ENCODE measurements at regions not wholly inside any gene's neighbourhood (a gene's known extent, or its start where the extent isn't known, plus 50 kb on each side); places are given as distances from the start of the nearest gene placed in this dataset.
"Not testable (repeated sequence)": the region's sequence is repeated elsewhere in the genome, so short reads cannot be mapped to it uniquely, and the experiment has no call there.

GRCh38 chr15:96468036-96468435 is 137.5 kb downstream of the NR2F2 start:
- Histone ChIP-seq H3K4me1 (ENCODE audit: control insufficient read depth, insufficient read depth, low read length) (no peaks in the 10 kb centered on the region), H3K4me3 (ENCODE audit: low read length) (no peak overlapping the region), H3K36me3 (ENCODE audit: control insufficient read depth, insufficient read depth, low read length) (no peaks in the 10 kb centered on the region), H3K27me3 (ENCODE audit: control insufficient read depth, insufficient read depth, low read length) (peaks cover 34% of the 10 kb centered on the region), H3K9me3 (ENCODE audit: control insufficient read depth, low read depth, low read length) (no peaks in the 10 kb centered on the region), H3K27ac (ENCODE audit: low read length) (no peak overlapping the region)
- 100% methylated on average over 1 of the region's 3 CpGs for WGBS (ENCODE audit: insufficient coverage, low lambda C conversion rate)
- DNase-seq, result no peak

- DNase-seq, result no peak
- H3K27ac ChIP-seq (ENCODE audit: low read length), result no peak overlapping the region
Measured at GRCh38 chr15:96470681-96471310, 140.3 kb downstream of the NR2F2 start.

GRCh38 chr15:96472681-96473080 is 142.2 kb downstream of the NR2F2 start:
- no peak for DNase-seq
- H3K4me1 ChIP-seq (ENCODE audit: control insufficient read depth, insufficient read depth, low read length), result peaks cover 2% of the 10 kb centered on the region
- no peaks in the 10 kb centered on the region for H3K9me3 ChIP-seq (ENCODE audit: control insufficient read depth, low read depth, low read length)
- H3K27ac ChIP-seq (ENCODE audit: low read length), result no peak overlapping the region
- WGBS (ENCODE audit: insufficient coverage, low lambda C conversion rate), result no CpG with 5 or more reads among the region's 3 CpGs
- H3K4me3 ChIP-seq (ENCODE audit: low read length), result no peak overlapping the region
- peaks cover 32% of the 10 kb centered on the region for H3K27me3 ChIP-seq (ENCODE audit: control insufficient read depth, insufficient read depth, low read length)
- H3K36me3 ChIP-seq (ENCODE audit: control insufficient read depth, insufficient read depth, low read length), result no peaks in the 10 kb centered on the region

More at GRCh38 chr15:96470681-96471310, 140.3 kb downstream of the NR2F2 start:
- Histone ChIP-seq H3K27me3 (ENCODE audit: control insufficient read depth, insufficient read depth, low read length) (peaks cover 36% of the 10 kb centered on the region), H3K4me3 (ENCODE audit: low read length) (no peak overlapping the region), H3K4me1 (ENCODE audit: control insufficient read depth, insufficient read depth, low read length) (peaks cover 2% of the 10 kb centered on the region), H3K9me3 (ENCODE audit: control insufficient read depth, low read depth, low read length) (no peaks in the 10 kb centered on the region), H3K36me3 (ENCODE audit: control insufficient read depth, insufficient read depth, low read length) (no peaks in the 10 kb centered on the region)
- WGBS (ENCODE audit: insufficient coverage, low lambda C conversion rate), result 100% methylated on average over 2 of the region's 19 CpGs

GRCh38 chr15:96473556-96473955 is 143.1 kb downstream of the NR2F2 start:
- H3K27me3 ChIP-seq (ENCODE audit: control insufficient read depth, insufficient read depth, low read length), result peaks cover 27% of the 10 kb centered on the region
- WGBS (ENCODE audit: insufficient coverage, low lambda C conversion rate), result 88% methylated on average over 1 of the region's 5 CpGs
- no peak overlapping the region for H3K27ac ChIP-seq (ENCODE audit: low read length)
- no peaks in the 10 kb centered on the region for H3K9me3 ChIP-seq (ENCODE audit: control insufficient read depth, low read depth, low read length)
- H3K4me1 ChIP-seq (ENCODE audit: control insufficient read depth, insufficient read depth, low read length), result peaks cover 2% of the 10 kb centered on the region
- no peaks in the 10 kb centered on the region for H3K36me3 ChIP-seq (ENCODE audit: control insufficient read depth, insufficient read depth, low read length)
- no peak overlapping the region for H3K4me3 ChIP-seq (ENCODE audit: low read length)
- no peak for DNase-seq

GRCh38 chr15:96474231-96474664 is 143.7 kb downstream of the NR2F2 start:
- H3K9me3 ChIP-seq (ENCODE audit: control insufficient read depth, low read depth, low read length), result no peaks in the 10 kb centered on the region
- H3K27me3 ChIP-seq (ENCODE audit: control insufficient read depth, insufficient read depth, low read length), result peaks cover 25% of the 10 kb centered on the region
- H3K36me3 ChIP-seq (ENCODE audit: control insufficient read depth, insufficient read depth, low read length), result no peaks in the 10 kb centered on the region
- DNase-seq, result peak in 1 of 2 donors; percentile 33
- H3K4me3 ChIP-seq (ENCODE audit: low read length), result no peak overlapping the region
- H3K4me1 ChIP-seq (ENCODE audit: control insufficient read depth, insufficient read depth, low read length), result peaks cover 2% of the 10 kb centered on the region
- no peak overlapping the region for H3K27ac ChIP-seq (ENCODE audit: low read length)
- WGBS (ENCODE audit: insufficient coverage, low lambda C conversion rate), result 33% methylated on average over 1 of the region's 5 CpGs

GRCh38 chr15:96477227-96477626 is 146.7 kb downstream of the NR2F2 start:
- WGBS (ENCODE audit: insufficient coverage, low lambda C conversion rate), result no CpG with 5 or more reads among the region's 3 CpGs

GRCh38 chr15:96484412-96484811 is 153.9 kb downstream of the NR2F2 start:
- no CpG with 5 or more reads among the region's 1 CpG for WGBS (ENCODE audit: insufficient coverage, low lambda C conversion rate)

More at GRCh38 chr15:96477227-96477626, 146.7 kb downstream of the NR2F2 start:
- H3K9me3 ChIP-seq (ENCODE audit: control insufficient read depth, low read depth, low read length), result no peaks in the 10 kb centered on the region
- no peaks in the 10 kb centered on the region for H3K36me3 ChIP-seq (ENCODE audit: control insufficient read depth, insufficient read depth, low read length)
- peaks cover 2% of the 10 kb centered on the region for H3K4me1 ChIP-seq (ENCODE audit: control insufficient read depth, insufficient read depth, low read length)
- H3K27me3 ChIP-seq (ENCODE audit: control insufficient read depth, insufficient read depth, low read length), result peaks cover 9% of the 10 kb centered on the region
- H3K27ac ChIP-seq (ENCODE audit: low read length), result no peak overlapping the region
- H3K4me3 ChIP-seq (ENCODE audit: low read length), result no peak overlapping the region
- no peak for DNase-seq

GRCh38 chr15:96484830-96485229 is 154.3 kb downstream of the NR2F2 start:
- Histone ChIP-seq H3K4me3 (ENCODE audit: low read length) (no peak overlapping the region), H3K27me3 (ENCODE audit: control insufficient read depth, insufficient read depth, low read length) (peaks cover 7% of the 10 kb centered on the region), H3K36me3 (ENCODE audit: control insufficient read depth, insufficient read depth, low read length) (no peaks in the 10 kb centered on the region), H3K9me3 (ENCODE audit: control insufficient read depth, low read depth, low read length) (no peaks in the 10 kb centered on the region), H3K4me1 (ENCODE audit: control insufficient read depth, insufficient read depth, low read length) (no peaks in the 10 kb centered on the region), H3K27ac (ENCODE audit: low read length) (no peak overlapping the region)
- no peak for DNase-seq

More at GRCh38 chr15:96484412-96484811, 153.9 kb downstream of the NR2F2 start:
- H3K4me1 ChIP-seq (ENCODE audit: control insufficient read depth, insufficient read depth, low read length); H3K4me3 ChIP-seq (ENCODE audit: low read length); H3K27ac ChIP-seq (ENCODE audit: low read length); H3K27me3 ChIP-seq (ENCODE audit: control insufficient read depth, insufficient read depth, low read length); H3K9me3 ChIP-seq (ENCODE audit: control insufficient read depth, low read depth, low read length); H3K36me3 ChIP-seq (ENCODE audit: control insufficient read depth, insufficient read depth, low read length); DNase-seq: not testable (repeated sequence)

- H3K4me1 ChIP-seq (ENCODE audit: control insufficient read depth, insufficient read depth, low read length), result no peaks in the 10 kb centered on the region
- DNase-seq, result no peak
- no peak overlapping the region for H3K27ac ChIP-seq (ENCODE audit: low read length)
- no peak overlapping the region for H3K4me3 ChIP-seq (ENCODE audit: low read length)
- peaks cover 8% of the 10 kb centered on the region for H3K27me3 ChIP-seq (ENCODE audit: control insufficient read depth, insufficient read depth, low read length)
- H3K9me3 ChIP-seq (ENCODE audit: control insufficient read depth, low read depth, low read length), result no peaks in the 10 kb centered on the region
- WGBS (ENCODE audit: insufficient coverage, low lambda C conversion rate), result 100% methylated on average over 1 of the region's 3 CpGs
- no peaks in the 10 kb centered on the region for H3K36me3 ChIP-seq (ENCODE audit: control insufficient read depth, insufficient read depth, low read length)
Measured at GRCh38 chr15:96487245-96487644, 156.7 kb downstream of the NR2F2 start.

GRCh38 chr15:96491066-96491699 is 160.7 kb downstream of the NR2F2 start:
- H3K36me3 ChIP-seq (ENCODE audit: control insufficient read depth, insufficient read depth, low read length); H3K27ac ChIP-seq (ENCODE audit: low read length); H3K4me1 ChIP-seq (ENCODE audit: control insufficient read depth, insufficient read depth, low read length); DNase-seq; H3K4me3 ChIP-seq (ENCODE audit: low read length); H3K27me3 ChIP-seq (ENCODE audit: control insufficient read depth, insufficient read depth, low read length); H3K9me3 ChIP-seq (ENCODE audit: control insufficient read depth, low read depth, low read length): not testable (repeated sequence)
- WGBS (ENCODE audit: insufficient coverage, low lambda C conversion rate), result 93% methylated on average over 6 of the region's 15 CpGs

All from large intestine (tissue), 3 donors.